GM12865 (cell line): ENCODE measurements at regions not wholly inside any gene's neighbourhood (a gene's known extent, or its start where the extent isn't known, plus 50 kb on each side); places are given as distances from the start of the nearest gene placed in this dataset.

Experiments
- DNase-seq: peaks from one replicate; pipeline ENCODE4 v3.0.0; 2010; ENCODE audit warnings: low read depth
- H3K4me3 ChIP-seq: 2 replicates; pipeline ENCODE4 v1.5.1; 2011; ENCODE audit warnings: mild to moderate bottlenecking, low read depth, low read length, control low read depth
- TF ChIP-seq, protein P1 (sequence below): IDR thresholded peaks from 2 replicates; pipeline ENCODE4 v1.5.1; 2011; ENCODE audit warnings: low read length, control low read depth, low read depth, inconsistent platforms; ENCODE audit not compliant: insufficient read depth; ENCODE audit errors: missing control alignments

- TF ChIP-seq, protein P1, sequence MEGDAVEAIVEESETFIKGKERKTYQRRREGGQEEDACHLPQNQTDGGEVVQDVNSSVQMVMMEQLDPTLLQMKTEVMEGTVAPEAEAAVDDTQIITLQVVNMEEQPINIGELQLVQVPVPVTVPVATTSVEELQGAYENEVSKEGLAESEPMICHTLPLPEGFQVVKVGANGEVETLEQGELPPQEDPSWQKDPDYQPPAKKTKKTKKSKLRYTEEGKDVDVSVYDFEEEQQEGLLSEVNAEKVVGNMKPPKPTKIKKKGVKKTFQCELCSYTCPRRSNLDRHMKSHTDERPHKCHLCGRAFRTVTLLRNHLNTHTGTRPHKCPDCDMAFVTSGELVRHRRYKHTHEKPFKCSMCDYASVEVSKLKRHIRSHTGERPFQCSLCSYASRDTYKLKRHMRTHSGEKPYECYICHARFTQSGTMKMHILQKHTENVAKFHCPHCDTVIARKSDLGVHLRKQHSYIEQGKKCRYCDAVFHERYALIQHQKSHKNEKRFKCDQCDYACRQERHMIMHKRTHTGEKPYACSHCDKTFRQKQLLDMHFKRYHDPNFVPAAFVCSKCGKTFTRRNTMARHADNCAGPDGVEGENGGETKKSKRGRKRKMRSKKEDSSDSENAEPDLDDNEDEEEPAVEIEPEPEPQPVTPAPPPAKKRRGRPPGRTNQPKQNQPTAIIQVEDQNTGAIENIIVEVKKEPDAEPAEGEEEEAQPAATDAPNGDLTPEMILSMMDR = no peak
- no peak for DNase-seq
- H3K4me3 ChIP-seq = no peak overlapping the region
These were observed 137.3 kb upstream of the PLXNA2 start for GRCh38 chr1:208381481-208381880.

GRCh38 chr1:208387908-208388811 lies 144.0 kb upstream of the PLXNA2 start:
- no peak overlapping the region for H3K4me3 ChIP-seq
- TF ChIP-seq, protein P1 = no peak
- no peak for DNase-seq

- no peak for DNase-seq
- TF ChIP-seq, protein P1 = no peak
These were observed 149.2 kb upstream of the PLXNA2 start for GRCh38 chr1:208393416-208393815.

GRCh38 chr1:208393826-208394225 lies 149.6 kb upstream of the PLXNA2 start:
- DNase-seq = no peak
- H3K4me3 ChIP-seq = no peak overlapping the region
- TF ChIP-seq, protein P1 = no peak

More at GRCh38 chr1:208393416-208393815, 149.2 kb upstream of the PLXNA2 start:
- no peak overlapping the region for H3K4me3 ChIP-seq

DNA sequence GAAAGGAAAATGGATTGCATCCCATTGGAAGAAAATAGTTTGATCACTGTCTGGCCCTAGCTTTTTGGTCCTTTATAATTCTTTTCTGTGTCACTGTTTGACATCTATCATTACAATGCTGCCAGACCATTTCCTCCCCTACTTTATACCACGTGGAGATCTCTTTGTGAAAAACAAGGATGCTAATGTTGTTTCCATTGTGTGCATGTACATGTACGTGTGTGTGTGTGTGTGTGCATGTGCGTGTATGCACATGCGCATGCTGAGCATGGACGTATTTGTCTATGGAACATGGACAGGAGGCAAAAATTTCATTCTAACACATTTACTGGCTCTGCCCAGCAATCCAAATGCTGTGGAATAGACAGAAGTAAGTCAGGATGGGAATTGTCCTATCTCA lies 153.1 kb upstream of the PLXNA2 start:
- DNase-seq = no peak
- TF ChIP-seq, protein P1 = no peak

DNA sequence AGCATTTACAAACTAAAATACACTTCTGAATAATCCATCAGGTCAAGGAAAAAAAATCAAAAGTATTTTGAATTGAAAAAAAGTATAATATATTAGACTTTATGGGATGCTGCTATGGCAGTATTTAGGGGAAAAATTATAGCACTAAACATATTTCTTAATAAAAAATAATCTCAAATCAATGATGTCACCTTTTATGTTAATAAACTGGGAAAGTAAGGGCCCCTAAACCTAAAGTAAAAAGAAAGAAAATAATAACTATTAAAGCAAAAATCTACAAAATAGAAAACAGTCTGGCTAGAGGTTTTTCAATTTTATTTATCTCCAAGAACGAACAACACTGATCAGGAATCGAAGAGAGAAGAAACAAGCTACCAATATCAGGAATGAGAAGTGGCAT lies 160.8 kb upstream of the PLXNA2 start:
- no peak overlapping the region for H3K4me3 ChIP-seq
- TF ChIP-seq, protein P1 = no peak
- no peak for DNase-seq

More for the DNA sequence above, 153.1 kb upstream of the PLXNA2 start:
- H3K4me3 ChIP-seq = no peak overlapping the region

- H3K4me3 ChIP-seq = no peak overlapping the region
- DNase-seq = no peak
- TF ChIP-seq, protein P1 = no peak
These were observed 165.0 kb upstream of the PLXNA2 start for GRCh38 chr1:208409176-208409575.
